ENCODE measurements at regions not wholly inside any gene's neighbourhood (a gene's known extent, or its start where the extent isn't known, plus 50 kb on each side); places are given as distances from the start of the nearest gene placed in this dataset.

- TF ChIP-seq CTCF (IDR thresholded peaks at IDR 0.05; ENCODE audit: low read depth, low read length) = no peak
- no peak for TF ChIP-seq EZH2phosphoT487 (IDR thresholded peaks at IDR 0.05; ENCODE audit: low read depth)
Observed at GRCh38 chr3:162568706-162569105, 1072.1 kb downstream of the OTOL1 start.

All from OCI-LY3 (cell line).